Calu3 (cell line): ENCODE measurements at regions not wholly inside any gene's neighbourhood (a gene's known extent, or its start where the extent isn't known, plus 50 kb on each side); places are given as distances from the start of the nearest gene placed in this dataset.

Experiments used
- BruUV-seq: library from RNA; stranded (reverse); fragments of 400-500 nt; replicated peaks from 2 replicates; lab custom pipeline; 2021; lab: Mats Ljungman, UMichigan
- CTCF ChIA-PET: fragments of 300-600 bp; sonication (Branson Sonifier 250); formaldehyde crosslinking; loops from one replicate; lab custom pipeline; 2022; ENCODE audit warnings: antibody characterized with exemption; lab: Charles Lee
- DNase-seq: peaks from one replicate; pipeline ENCODE4 v3.0.0; 2022
- H3K27ac Mint-ChIP-seq: one replicate; pipeline ENCODE4 v1.8.0; 2022; ENCODE audit warnings: mixed read lengths; ENCODE audit not compliant: unreplicated experiment
- H3K27me3 Mint-ChIP-seq: one replicate; pipeline ENCODE4 v1.8.0; 2022; ENCODE audit warnings: mixed read lengths; ENCODE audit not compliant: unreplicated experiment
- H3K36me3 Mint-ChIP-seq: one replicate; pipeline ENCODE4 v1.8.0; 2022; ENCODE audit warnings: mild to moderate bottlenecking, moderate library complexity, mixed read lengths; ENCODE audit not compliant: insufficient read depth, unreplicated experiment
- H3K4me1 Mint-ChIP-seq: one replicate; pipeline ENCODE4 v1.8.0; 2022; ENCODE audit warnings: mild to moderate bottlenecking, low read depth, mixed read lengths; ENCODE audit not compliant: unreplicated experiment
- H3K4me3 Mint-ChIP-seq: one replicate; pipeline ENCODE4 v1.8.0; 2022; ENCODE audit warnings: mild to moderate bottlenecking, low read depth, moderate library complexity, mixed read lengths; ENCODE audit not compliant: unreplicated experiment
- H3K9me3 Mint-ChIP-seq: one replicate; pipeline ENCODE4 v1.8.0; 2022; ENCODE audit warnings: low read depth, mixed read lengths; ENCODE audit not compliant: unreplicated experiment
- CTCF ChIP-seq: fragments of 200-600 bp; IDR thresholded peaks from one replicate; pipeline ENCODE4 v1.8.0; 2022; ENCODE audit warnings: antibody characterized with exemption; ENCODE audit not compliant: unreplicated experiment
- intact Hi-C: fragments of 100-400 bp; cut with micrococcal nuclease; formaldehyde crosslinking; loops from one replicate; pipeline ENCODE4 v1.10.0; 2022; ENCODE audit not compliant: unreplicated experiment

- no peak overlapping the region for H3K27ac Mint-ChIP-seq
- BruUV-seq, result no TSS peak
- DNase-seq, result no peak
- no peak for TF ChIP-seq CTCF
- intact Hi-C loops, result no loop called here
- peaks cover 8% of the 10 kb centered on the region for H3K4me1 Mint-ChIP-seq
- no peaks in the 10 kb centered on the region for H3K9me3 Mint-ChIP-seq
- CTCF ChIA-PET, result no interaction called here
- H3K36me3 Mint-ChIP-seq, result no peaks in the 10 kb centered on the region
- no peak overlapping the region for H3K4me3 Mint-ChIP-seq
- H3K27me3 Mint-ChIP-seq, result no peaks in the 10 kb centered on the region
These were observed 119.6 kb downstream of the TES start for GRCh38 chr7:116329686-116330503.

GRCh38 chr7:116331020-116331419 is 120.7 kb downstream of the TES start:
- Mint-ChIP-seq H3K27me3 (no peaks in the 10 kb centered on the region), H3K4me3 (no peak overlapping the region), H3K27ac (no peak overlapping the region), H3K4me1 (peaks cover 5% of the 10 kb centered on the region), H3K9me3 (no peaks in the 10 kb centered on the region), H3K36me3 (no peaks in the 10 kb centered on the region)
- intact Hi-C loops, result no loop called here
- TF ChIP-seq CTCF, result no peak
- no peak for DNase-seq
- no TSS peak for BruUV-seq
- CTCF ChIA-PET, result no interaction called here

GRCh38 chr7:116332766-116333165 is 122.4 kb downstream of the TES start:
- CTCF ChIA-PET, result no interaction called here
- Mint-ChIP-seq H3K27me3 (no peaks in the 10 kb centered on the region), H3K36me3 (no peaks in the 10 kb centered on the region), H3K9me3 (no peaks in the 10 kb centered on the region), H3K4me3 (no peak overlapping the region), H3K27ac (no peak overlapping the region), H3K4me1 (no peaks in the 10 kb centered on the region)
- intact Hi-C loops, result no loop called here
- no peak for TF ChIP-seq CTCF
- BruUV-seq, result no TSS peak
- no peak for DNase-seq

- intact Hi-C loops, result no loop called here
These were observed 124.2 kb downstream of the TES start for GRCh38 chr7:116334555-116334954.

More at GRCh38 chr7:116334555-116334954, 124.2 kb downstream of the TES start:
- TF ChIP-seq CTCF, result no peak
- H3K4me3 Mint-ChIP-seq, result no peak overlapping the region
- peaks cover 4% of the 10 kb centered on the region for H3K4me1 Mint-ChIP-seq
- DNase-seq, result no peak
- no peaks in the 10 kb centered on the region for H3K36me3 Mint-ChIP-seq
- BruUV-seq, result no TSS peak
- CTCF ChIA-PET, result interaction anchor here (0.6 kb wide), 1 partner anchor 75 kb away, joined by 5 read pairs; no protein-coding TSS in a partner anchor
- H3K9me3 Mint-ChIP-seq, result no peaks in the 10 kb centered on the region
- no peaks in the 10 kb centered on the region for H3K27me3 Mint-ChIP-seq
- no peak overlapping the region for H3K27ac Mint-ChIP-seq
